ENCODE measurements at regions not wholly inside any gene's neighbourhood (a gene's known extent, or its start where the extent isn't known, plus 50 kb on each side); places are given as distances from the start of the nearest gene placed in this dataset.
"Not testable (repeated sequence)": the region's sequence is repeated elsewhere in the genome, so short reads cannot be mapped to it uniquely, and the experiment has no call there.

GRCh38 chr5:8550921-8551320, 682.0 kb downstream of the MTRR start:
- Mint-ChIP-seq H3K4me3 (no peak overlapping the region), H3K27me3 (ENCODE audit: low read depth in 3 of 3) (no peaks in the 10 kb centered on the region), H3K4me1 (no peaks in the 10 kb centered on the region), H3K27ac (no peak overlapping the region), H3K9me3 (peaks cover 10 to 46% (median 15%) of the 10 kb centered on the region in 6 donors), H3K36me3 (no peaks in the 10 kb centered on the region)
- no peak for DNase-seq

DNA sequence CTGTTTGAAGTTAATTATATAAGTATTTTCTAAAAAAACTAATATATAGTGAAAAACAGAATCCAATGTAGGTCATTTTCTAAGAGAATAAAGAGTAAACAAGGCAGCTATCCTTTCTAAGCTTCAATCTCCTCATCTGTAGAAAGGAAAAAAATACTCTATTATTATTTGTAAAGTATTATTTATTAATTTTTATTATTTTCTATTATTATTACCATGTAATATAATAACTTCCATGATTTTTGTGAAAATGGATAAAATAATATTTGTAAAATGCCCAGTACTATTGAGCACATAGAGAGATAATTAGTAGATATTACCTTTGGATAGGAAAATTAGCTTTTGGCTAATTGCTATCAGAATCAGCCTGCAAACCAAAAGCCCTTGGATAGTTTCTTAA, 684.4 kb downstream of the MTRR start:
- H3K4me3 Mint-ChIP-seq, result no peak overlapping the region
- peaks cover 11 to 36% (median 15%) of the 10 kb centered on the region in 6 donors for H3K9me3 Mint-ChIP-seq
- H3K4me1 Mint-ChIP-seq, result no peaks in the 10 kb centered on the region
- no peak for DNase-seq
- H3K36me3 Mint-ChIP-seq, result no peaks in the 10 kb centered on the region
- no peaks in the 10 kb centered on the region for H3K27me3 Mint-ChIP-seq (ENCODE audit: low read depth in 3 of 3)
- no peak overlapping the region for H3K27ac Mint-ChIP-seq

GRCh38 chr5:8557728-8558127, 688.8 kb downstream of the MTRR start:
- Mint-ChIP-seq H3K9me3 (peaks cover 5 to 36% (median 14%) of the 10 kb centered on the region in 6 donors), H3K36me3 (no peaks in the 10 kb centered on the region), H3K4me1 (no peaks in the 10 kb centered on the region), H3K4me3 (no peak overlapping the region), H3K27me3 (ENCODE audit: low read depth in 3 of 3) (peaks cover 0 to 4% (median 0%) of the 10 kb centered on the region in 3 donors), H3K27ac (no peak overlapping the region)
- DNase-seq, result no peak

DNA sequence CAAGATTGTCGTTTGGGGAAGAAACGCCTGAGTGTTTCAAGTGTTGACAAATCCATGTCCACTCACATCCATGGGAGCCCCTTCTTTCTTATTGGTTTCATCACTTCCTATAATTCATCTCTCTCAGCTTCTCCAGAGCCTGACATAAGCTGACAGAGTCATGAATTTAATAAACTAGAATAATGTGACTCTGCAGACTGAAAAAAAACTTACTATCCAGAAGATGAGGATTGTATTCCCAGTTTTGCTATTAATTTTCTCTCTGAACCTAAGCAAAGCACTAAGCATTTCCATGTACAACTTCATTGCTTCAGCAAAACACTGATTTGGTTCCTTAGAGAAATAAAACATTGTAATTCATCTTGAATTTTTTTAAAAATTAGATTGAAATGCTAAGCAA, 691.8 kb downstream of the MTRR start:
- no peak overlapping the region for H3K27ac Mint-ChIP-seq
- DNase-seq, result no peak
- no peaks in the 10 kb centered on the region for H3K4me1 Mint-ChIP-seq
- H3K36me3 Mint-ChIP-seq, result no peaks in the 10 kb centered on the region
- peaks cover 0 to 4% (median 3%) of the 10 kb centered on the region in 3 donors for H3K27me3 Mint-ChIP-seq (ENCODE audit: low read depth in 3 of 3)
- no peak overlapping the region for H3K4me3 Mint-ChIP-seq
- peaks cover 3 to 15% (median 7%) of the 10 kb centered on the region in 6 donors for H3K9me3 Mint-ChIP-seq

DNA sequence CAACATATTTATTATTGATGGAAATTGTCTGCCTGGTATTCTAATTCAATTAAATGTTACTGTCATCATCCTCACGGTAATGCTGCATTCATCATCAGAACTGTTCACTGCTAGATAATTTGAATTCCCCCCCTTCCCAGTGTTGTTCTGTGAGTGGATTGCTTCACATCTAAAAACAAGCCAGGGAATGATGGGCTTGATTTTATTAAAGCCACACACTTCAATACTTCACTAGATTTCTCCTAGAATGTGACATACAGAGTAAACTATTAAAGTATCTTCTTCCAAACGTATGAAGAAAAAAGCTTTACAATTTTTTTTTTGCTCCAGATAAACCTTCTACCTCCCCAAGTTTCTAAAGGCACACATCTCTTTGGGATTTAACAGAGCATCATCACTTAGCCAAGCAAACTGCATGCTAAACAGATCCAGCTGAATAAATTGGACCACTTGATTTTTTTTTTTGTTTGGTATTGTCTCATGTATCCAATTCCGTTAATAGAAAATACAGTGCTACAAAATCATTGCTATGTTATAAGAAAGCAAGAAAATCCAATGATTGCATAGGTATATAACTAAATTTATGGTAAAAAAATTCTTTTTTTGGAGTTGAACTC, 692.4 kb downstream of the MTRR start:
- Mint-ChIP-seq H3K27ac (no peak overlapping the region), H3K9me3 (peaks cover 3 to 10% (median 5%) of the 10 kb centered on the region in 6 donors), H3K27me3 (ENCODE audit: low read depth in 3 of 3) (peaks cover 0 to 4% (median 3%) of the 10 kb centered on the region in 3 donors), H3K36me3 (no peaks in the 10 kb centered on the region), H3K4me3 (no peak overlapping the region), H3K4me1 (no peaks in the 10 kb centered on the region)
- no peak for DNase-seq

GRCh38 chr5:8561854-8562253, 692.9 kb downstream of the MTRR start:
- Mint-ChIP-seq H3K4me1 (no peaks in the 10 kb centered on the region), H3K9me3 (peaks cover 3 to 9% (median 4%) of the 10 kb centered on the region in 6 donors), H3K36me3 (no peaks in the 10 kb centered on the region), H3K4me3 (no peak overlapping the region), H3K27me3 (ENCODE audit: low read depth in 3 of 3) (peaks cover 0 to 4% (median 3%) of the 10 kb centered on the region in 3 donors), H3K27ac (no peak overlapping the region)
- DNase-seq, result no peak

DNA sequence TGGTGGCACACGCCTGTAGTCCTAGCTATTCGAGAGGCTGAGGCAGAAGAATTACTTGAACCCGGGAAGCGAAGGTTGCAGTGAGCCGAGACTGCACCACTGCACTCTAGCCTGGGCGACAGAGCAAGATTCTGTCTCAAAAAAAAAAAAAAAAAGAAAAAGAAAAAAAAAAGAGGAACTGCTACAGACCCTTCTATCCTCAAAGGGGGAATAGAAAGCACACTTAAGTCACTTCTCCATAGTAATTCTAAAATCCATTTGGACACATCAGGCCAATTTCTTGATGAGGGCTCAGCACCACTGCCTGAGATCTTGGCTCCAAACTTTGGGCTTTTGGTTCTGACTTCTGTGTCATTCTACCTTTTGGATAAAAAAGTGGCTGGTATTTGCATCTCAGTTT, 694.6 kb downstream of the MTRR start:
- not testable (repeated sequence) for H3K36me3 Mint-ChIP-seq; DNase-seq; H3K27ac Mint-ChIP-seq; H3K4me3 Mint-ChIP-seq; H3K27me3 Mint-ChIP-seq (ENCODE audit: low read depth in 3 of 3); H3K9me3 Mint-ChIP-seq; H3K4me1 Mint-ChIP-seq

GRCh38 chr5:8568858-8569257, 699.9 kb downstream of the MTRR start:
- H3K9me3 Mint-ChIP-seq, result peaks cover 2 to 20% (median 11%) of the 10 kb centered on the region in 6 donors
- peaks cover 0 to 5% (median 0%) of the 10 kb centered on the region in 3 donors for H3K27me3 Mint-ChIP-seq (ENCODE audit: low read depth in 3 of 3)
- no peak for DNase-seq
- H3K4me3 Mint-ChIP-seq, result no peak overlapping the region
- H3K27ac Mint-ChIP-seq, result no peak overlapping the region
- no peaks in the 10 kb centered on the region for H3K36me3 Mint-ChIP-seq
- no peaks in the 10 kb centered on the region for H3K4me1 Mint-ChIP-seq

DNA sequence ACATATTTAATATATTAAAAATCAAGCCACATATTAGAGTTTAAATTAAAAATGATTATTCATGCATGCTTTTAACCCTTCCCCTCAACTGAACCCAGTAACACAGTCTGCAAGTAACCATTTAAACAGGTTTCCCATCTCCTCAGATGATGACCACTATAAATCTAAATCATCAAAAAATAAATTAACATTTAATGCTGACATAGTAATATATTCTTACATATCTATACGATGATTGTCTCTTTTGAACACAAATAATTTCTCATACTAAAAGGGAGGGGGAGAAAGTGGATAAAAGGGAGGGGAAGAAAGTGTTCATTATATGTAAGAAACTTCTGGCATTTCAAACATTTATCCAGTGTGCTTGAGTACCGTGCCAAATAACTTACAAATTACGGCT, 701.6 kb downstream of the MTRR start:
- no peak for DNase-seq
- Mint-ChIP-seq H3K27me3 (ENCODE audit: low read depth in 3 of 3) (peaks cover 0 to 1% (median 0%) of the 10 kb centered on the region in 3 donors), H3K4me1 (no peaks in the 10 kb centered on the region), H3K4me3 (no peak overlapping the region), H3K9me3 (peaks cover 4 to 27% (median 15%) of the 10 kb centered on the region in 6 donors), H3K27ac (no peak overlapping the region), H3K36me3 (no peaks in the 10 kb centered on the region)

DNA sequence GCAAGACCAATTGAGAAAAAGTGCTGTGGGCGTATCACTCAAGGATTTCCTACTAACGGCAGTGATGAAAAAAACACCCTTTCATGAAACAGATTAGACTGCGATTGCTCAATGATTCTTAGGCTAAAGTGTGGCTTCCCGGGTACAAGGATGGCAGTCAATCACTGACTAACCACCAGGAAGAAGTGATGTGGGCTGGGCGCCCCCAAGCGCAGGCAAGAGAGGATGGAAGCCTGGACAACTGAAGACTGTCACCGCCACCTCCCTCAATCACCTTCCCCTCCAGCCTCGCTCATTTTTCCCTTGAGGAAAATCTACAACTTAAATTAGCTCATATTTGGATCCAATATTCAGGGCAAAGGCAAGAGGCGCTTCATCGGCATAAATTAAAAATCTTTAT, 707.2 kb downstream of the MTRR start:
- DNase-seq, result no peak
- peaks cover 0 to 3% (median 0%) of the 10 kb centered on the region in 3 donors for H3K36me3 Mint-ChIP-seq
- no peaks in the 10 kb centered on the region for H3K4me1 Mint-ChIP-seq
- no peak overlapping the region for H3K27ac Mint-ChIP-seq
- H3K4me3 Mint-ChIP-seq, result no peak overlapping the region
- peaks cover 0 to 3% (median 2%) of the 10 kb centered on the region in 3 donors for H3K27me3 Mint-ChIP-seq (ENCODE audit: low read depth in 3 of 3)
- peaks cover 9 to 37% (median 21%) of the 10 kb centered on the region in 6 donors for H3K9me3 Mint-ChIP-seq

- Mint-ChIP-seq H3K27ac (no peak overlapping the region), H3K9me3 (peaks cover 10 to 46% (median 22%) of the 10 kb centered on the region in 6 donors)
- no peak for DNase-seq
Observed at GRCh38 chr5:8577792-8578191, 708.8 kb downstream of the MTRR start.

DNA sequence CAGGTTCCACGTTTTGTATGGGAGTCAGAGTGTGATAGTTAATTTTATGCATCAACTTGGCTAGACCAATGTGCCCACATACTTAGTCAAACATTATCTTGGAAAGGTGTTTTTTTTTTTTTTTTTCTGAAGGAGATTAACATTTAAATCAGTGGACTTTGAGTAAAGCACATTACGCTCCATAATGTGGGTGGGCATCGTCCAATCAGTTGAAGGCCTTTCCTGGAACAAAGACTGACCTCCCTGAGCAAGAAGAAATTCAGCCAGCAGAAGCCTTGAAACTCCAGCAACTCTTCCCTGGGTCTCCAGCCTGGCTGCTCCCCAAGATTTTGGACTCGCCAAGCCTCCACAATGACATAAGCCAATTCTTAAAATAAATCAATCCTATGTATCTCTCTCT, 711.4 kb downstream of the MTRR start:
- no peaks in the 10 kb centered on the region for H3K4me1 Mint-ChIP-seq
- no peak overlapping the region for H3K4me3 Mint-ChIP-seq
- H3K27me3 Mint-ChIP-seq (ENCODE audit: low read depth in 3 of 3), result peaks cover 2% of the 10 kb centered on the region in 3 donors
- H3K9me3 Mint-ChIP-seq, result peaks cover 10 to 45% (median 17%) of the 10 kb centered on the region in 6 donors
- peaks cover 0 to 3% (median 0%) of the 10 kb centered on the region in 3 donors for H3K36me3 Mint-ChIP-seq
- DNase-seq, result no peak
- no peak overlapping the region for H3K27ac Mint-ChIP-seq

More at GRCh38 chr5:8577792-8578191, 708.8 kb downstream of the MTRR start:
- H3K27me3 Mint-ChIP-seq (ENCODE audit: low read depth in 3 of 3), result peaks cover 2 to 3% (median 2%) of the 10 kb centered on the region in 3 donors
- H3K36me3 Mint-ChIP-seq, result peaks cover 0 to 3% (median 0%) of the 10 kb centered on the region in 3 donors
- H3K4me3 Mint-ChIP-seq, result no peak overlapping the region
- no peaks in the 10 kb centered on the region for H3K4me1 Mint-ChIP-seq

DNA sequence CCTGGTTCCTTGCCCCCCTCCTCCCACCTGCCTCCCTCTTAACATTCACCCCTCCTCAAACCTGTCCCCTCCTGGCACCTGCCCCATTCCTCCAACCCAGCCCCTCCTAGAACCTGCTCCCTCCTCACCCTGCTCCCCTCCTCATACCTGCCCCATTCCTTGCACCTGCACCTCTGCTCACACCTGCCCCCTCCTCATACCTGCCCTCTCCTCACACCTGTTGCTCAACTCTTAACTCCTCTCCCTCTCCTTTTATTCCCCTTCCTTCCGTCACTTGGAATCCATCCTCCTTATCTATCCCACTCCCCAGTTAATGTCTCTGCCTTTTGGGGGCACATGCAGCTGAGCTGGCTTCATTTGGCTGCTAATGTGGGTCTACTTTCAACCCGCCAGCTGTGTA, 712.1 kb downstream of the MTRR start:
- H3K36me3 Mint-ChIP-seq, result no peaks in the 10 kb centered on the region
- H3K27ac Mint-ChIP-seq, result no peak overlapping the region
- peaks cover 2% of the 10 kb centered on the region in 3 donors for H3K27me3 Mint-ChIP-seq (ENCODE audit: low read depth in 3 of 3)
- H3K4me3 Mint-ChIP-seq, result no peak overlapping the region
- DNase-seq, result no peak
- H3K9me3 Mint-ChIP-seq, result peaks cover 9 to 40% (median 15%) of the 10 kb centered on the region in 6 donors
- no peaks in the 10 kb centered on the region for H3K4me1 Mint-ChIP-seq

- H3K9me3 Mint-ChIP-seq, result peaks cover 7 to 30% (median 16%) of the 10 kb centered on the region in 6 donors
- H3K4me1 Mint-ChIP-seq, result no peaks in the 10 kb centered on the region
- no peak for DNase-seq
- no peak overlapping the region for H3K4me3 Mint-ChIP-seq
- H3K36me3 Mint-ChIP-seq, result peaks cover 0 to 5% (median 0%) of the 10 kb centered on the region in 3 donors
- no peak overlapping the region for H3K27ac Mint-ChIP-seq
- H3K27me3 Mint-ChIP-seq (ENCODE audit: low read depth in 3 of 3), result peaks cover 0 to 2% (median 2%) of the 10 kb centered on the region in 3 donors
Observed at GRCh38 chr5:8585230-8586018, 716.5 kb downstream of the MTRR start.
